ENCODE measurements at regions not wholly inside any gene's neighbourhood (a gene's known extent, or its start where the extent isn't known, plus 50 kb on each side); places are given as distances from the start of the nearest gene placed in this dataset.

- DNase-seq (ENCODE audit: unreplicated experiment) = no peak
- intact Hi-C loops (cut with micrococcal nuclease) = no loop called here
- Mint-ChIP-seq H3K27me3 (ENCODE audit: insufficient read depth, unreplicated experiment) (no peaks in the 10 kb centered on the region), H3K4me1 (ENCODE audit: insufficient read depth, unreplicated experiment) (no peaks in the 10 kb centered on the region), H3K36me3 (ENCODE audit: insufficient read depth, unreplicated experiment) (no peaks in the 10 kb centered on the region), H3K9me3 (ENCODE audit: unreplicated experiment) (no peaks in the 10 kb centered on the region), H3K4me3 (ENCODE audit: unreplicated experiment) (no peak overlapping the region), H3K27ac (ENCODE audit: low read depth, unreplicated experiment) (no peak overlapping the region)
- no TSS peak for BruUV-seq (replicated peaks)
- ChIA-PET POLR2A (no interaction called here), CTCF (no interaction called here)
- TF ChIP-seq CTCF (IDR thresholded peaks at IDR 0.05; ENCODE audit: unreplicated experiment) = no peak
Observed at GRCh38 chr14:89648510-89648909, 231.5 kb upstream of the FOXN3 start.

GRCh38 chr14:89646971-89647370 lies 229.9 kb upstream of the FOXN3 start:
- no peak for TF ChIP-seq CTCF (IDR thresholded peaks at IDR 0.05; ENCODE audit: unreplicated experiment)

GRCh38 chr14:89644641-89645040 lies 227.6 kb upstream of the FOXN3 start:
- Mint-ChIP-seq H3K27ac (ENCODE audit: low read depth, unreplicated experiment) (no peak overlapping the region), H3K9me3 (ENCODE audit: unreplicated experiment) (no peaks in the 10 kb centered on the region), H3K4me3 (ENCODE audit: unreplicated experiment) (no peak overlapping the region), H3K4me1 (ENCODE audit: insufficient read depth, unreplicated experiment) (no peaks in the 10 kb centered on the region), H3K36me3 (ENCODE audit: insufficient read depth, unreplicated experiment) (no peaks in the 10 kb centered on the region), H3K27me3 (ENCODE audit: insufficient read depth, unreplicated experiment) (no peaks in the 10 kb centered on the region)
- POLR2A ChIA-PET = interaction anchor here (0.7 kb wide), 1 partner anchor 31 kb away, joined by 3 read pairs; no protein-coding TSS in a partner anchor
- no peak for DNase-seq (ENCODE audit: unreplicated experiment)
- CTCF ChIA-PET = interaction anchor here (0.7 kb wide), 1 partner anchor 685 kb away, joined by 3 read pairs; no protein-coding TSS in a partner anchor
- BruUV-seq (replicated peaks) = no TSS peak
- TF ChIP-seq CTCF (IDR thresholded peaks at IDR 0.05; ENCODE audit: unreplicated experiment) = no peak
- intact Hi-C loops (cut with micrococcal nuclease) = no loop called here

More at GRCh38 chr14:89646971-89647370, 229.9 kb upstream of the FOXN3 start:
- no TSS peak for BruUV-seq (replicated peaks)
- H3K9me3 Mint-ChIP-seq (ENCODE audit: unreplicated experiment) = no peaks in the 10 kb centered on the region
- H3K36me3 Mint-ChIP-seq (ENCODE audit: insufficient read depth, unreplicated experiment) = no peaks in the 10 kb centered on the region
- intact Hi-C loops (cut with micrococcal nuclease) = no loop called here
- DNase-seq (ENCODE audit: unreplicated experiment) = no peak
- no peaks in the 10 kb centered on the region for H3K27me3 Mint-ChIP-seq (ENCODE audit: insufficient read depth, unreplicated experiment)
- no peak overlapping the region for H3K4me3 Mint-ChIP-seq (ENCODE audit: unreplicated experiment)
- CTCF ChIA-PET = no interaction called here
- POLR2A ChIA-PET = interaction anchor here (1.8 kb wide), 1 partner anchor 13 kb away, joined by 5 read pairs; no protein-coding TSS in a partner anchor
- H3K4me1 Mint-ChIP-seq (ENCODE audit: insufficient read depth, unreplicated experiment) = no peaks in the 10 kb centered on the region
- H3K27ac Mint-ChIP-seq (ENCODE audit: low read depth, unreplicated experiment) = no peak overlapping the region

- no peak for DNase-seq (ENCODE audit: unreplicated experiment)
- Mint-ChIP-seq H3K27ac (ENCODE audit: low read depth, unreplicated experiment) (no peak overlapping the region), H3K36me3 (ENCODE audit: insufficient read depth, unreplicated experiment) (no peaks in the 10 kb centered on the region), H3K4me1 (ENCODE audit: insufficient read depth, unreplicated experiment) (no peaks in the 10 kb centered on the region), H3K27me3 (ENCODE audit: insufficient read depth, unreplicated experiment) (no peaks in the 10 kb centered on the region), H3K4me3 (ENCODE audit: unreplicated experiment) (no peak overlapping the region), H3K9me3 (ENCODE audit: unreplicated experiment) (no peaks in the 10 kb centered on the region)
- no peak for TF ChIP-seq CTCF (IDR thresholded peaks at IDR 0.05; ENCODE audit: unreplicated experiment)
- intact Hi-C loops (cut with micrococcal nuclease) = no loop called here
- CTCF ChIA-PET = interaction anchor here (0.5 to 0.8 kb wide), 4 partner anchors 11 to 586 kb away, joined by 3 to 4 read pairs (median 4); no protein-coding TSS in a partner anchor
- BruUV-seq (replicated peaks) = no TSS peak
- POLR2A ChIA-PET = no interaction called here
Observed at GRCh38 chr14:89641495-89642175, 224.6 kb upstream of the FOXN3 start.
